ENCODE measurements at regions not wholly inside any gene's neighbourhood (a gene's known extent, or its start where the extent isn't known, plus 50 kb on each side); places are given as distances from the start of the nearest gene placed in this dataset.

- no peak for DNase-seq (ENCODE audit: low read depth)
- H3K4me3 ChIP-seq (ENCODE audit: low read depth, low read length): no peak overlapping the region
- no peak for TF ChIP-seq CTCF (IDR thresholded peaks at IDR 0.05; ENCODE audit: insufficient read depth, low read depth, low read length)
Measured at GRCh38 chr1:57727121-57727520, 303.3 kb upstream of the DAB1 start.

GRCh38 chr1:57725318-57725717 lies 301.5 kb upstream of the DAB1 start:
- DNase-seq (ENCODE audit: low read depth): no peak

GRCh38 chr1:57724535-57724934 lies 300.7 kb upstream of the DAB1 start:
- no peak for TF ChIP-seq CTCF (IDR thresholded peaks at IDR 0.05; ENCODE audit: insufficient read depth, low read depth, low read length)
- no peak for DNase-seq (ENCODE audit: low read depth)
- H3K4me3 ChIP-seq (ENCODE audit: low read depth, low read length): no peak overlapping the region

More at GRCh38 chr1:57725318-57725717, 301.5 kb upstream of the DAB1 start:
- TF ChIP-seq CTCF (IDR thresholded peaks at IDR 0.05; ENCODE audit: insufficient read depth, low read depth, low read length): no peak
- no peak overlapping the region for H3K4me3 ChIP-seq (ENCODE audit: low read depth, low read length)

GRCh38 chr1:57722285-57722978 lies 298.6 kb upstream of the DAB1 start:
- no peak overlapping the region for H3K4me3 ChIP-seq (ENCODE audit: low read depth, low read length)
- no peak for TF ChIP-seq CTCF (IDR thresholded peaks at IDR 0.05; ENCODE audit: insufficient read depth, low read depth, low read length)
- no peak for DNase-seq (ENCODE audit: low read depth)

GRCh38 chr1:57721001-57721400 lies 297.1 kb upstream of the DAB1 start:
- no peak overlapping the region for H3K4me3 ChIP-seq (ENCODE audit: low read depth, low read length)
- TF ChIP-seq CTCF (IDR thresholded peaks at IDR 0.05; ENCODE audit: insufficient read depth, low read depth, low read length): no peak
- no peak for DNase-seq (ENCODE audit: low read depth)

GRCh38 chr1:57719274-57719673 lies 295.4 kb upstream of the DAB1 start:
- no peak overlapping the region for H3K4me3 ChIP-seq (ENCODE audit: low read depth, low read length)
- no peak for TF ChIP-seq CTCF (IDR thresholded peaks at IDR 0.05; ENCODE audit: insufficient read depth, low read depth, low read length)
- no peak for DNase-seq (ENCODE audit: low read depth)

GRCh38 chr1:57713501-57713900 lies 289.6 kb upstream of the DAB1 start:
- TF ChIP-seq CTCF (IDR thresholded peaks at IDR 0.05; ENCODE audit: insufficient read depth, low read depth, low read length): no peak
- no peak overlapping the region for H3K4me3 ChIP-seq (ENCODE audit: low read depth, low read length)
- DNase-seq (ENCODE audit: low read depth): no peak

Data from fibroblast of villous mesenchyme (primary cell).